SK-N-MC (cell line): ENCODE measurements at regions not wholly inside any gene's neighbourhood (a gene's known extent, or its start where the extent isn't known, plus 50 kb on each side); places are given as distances from the start of the nearest gene placed in this dataset.

ENCODE experiments used
- DNase-seq: peaks from one replicate; pipeline ENCODE4 v3.0.0-alpha.2; 2011; ENCODE audit warnings: low read depth, low spot score
- H3K27ac ChIP-seq: fragments of 200-600 bp; sonication (generic); 2 replicates; pipeline ENCODE4 v1.5.1; 2016; ENCODE audit warnings: mixed run types
- H3K36me3 ChIP-seq: fragments of 200-600 bp; sonication (generic); 2 replicates; pipeline ENCODE4 v1.6.1; 2017; ENCODE audit warnings: antibody characterized with exemption, low read length, mixed read lengths; ENCODE audit not compliant: insufficient read depth
- H3K4me3 ChIP-seq: fragments of 200-600 bp; sonication (generic); 2 replicates; pipeline ENCODE4 v1.5.1; 2016
- H3K9ac ChIP-seq: fragments of 200-600 bp; sonication (generic); 2 replicates; pipeline ENCODE4 v1.8.0; 2017; ENCODE audit warnings: mixed run types, mixed read lengths; ENCODE audit not compliant: insufficient read length
- H3K9me3 ChIP-seq: fragments of 200-600 bp; sonication (generic); 2 replicates; pipeline ENCODE4 v1.6.1; 2017; ENCODE audit warnings: low read depth, mild to moderate bottlenecking, antibody characterized with exemption, low read length, moderate library complexity, mixed read lengths
- EZH2 ChIP-seq: fragments of 200-600 bp; sonication (generic); IDR thresholded peaks from one replicate; pipeline ENCODE4 v1.6.1; 2017; ENCODE audit warnings: antibody characterized with exemption
- FOXP2 ChIP-seq: optimal IDR thresholded peaks from 2 replicates; pipeline ENCODE3; 2011; ENCODE audit warnings: mild to moderate bottlenecking, moderate library complexity; ENCODE audit not compliant: insufficient read depth; ENCODE audit errors: extremely low read length, control extremely low read depth
- POLR2AphosphoS5 ChIP-seq: IDR thresholded peaks from 2 replicates; pipeline ENCODE4 v1.6.1; 2012; ENCODE audit warnings: mild to moderate bottlenecking, low read depth, low read length, borderline replicate concordance

DNA sequence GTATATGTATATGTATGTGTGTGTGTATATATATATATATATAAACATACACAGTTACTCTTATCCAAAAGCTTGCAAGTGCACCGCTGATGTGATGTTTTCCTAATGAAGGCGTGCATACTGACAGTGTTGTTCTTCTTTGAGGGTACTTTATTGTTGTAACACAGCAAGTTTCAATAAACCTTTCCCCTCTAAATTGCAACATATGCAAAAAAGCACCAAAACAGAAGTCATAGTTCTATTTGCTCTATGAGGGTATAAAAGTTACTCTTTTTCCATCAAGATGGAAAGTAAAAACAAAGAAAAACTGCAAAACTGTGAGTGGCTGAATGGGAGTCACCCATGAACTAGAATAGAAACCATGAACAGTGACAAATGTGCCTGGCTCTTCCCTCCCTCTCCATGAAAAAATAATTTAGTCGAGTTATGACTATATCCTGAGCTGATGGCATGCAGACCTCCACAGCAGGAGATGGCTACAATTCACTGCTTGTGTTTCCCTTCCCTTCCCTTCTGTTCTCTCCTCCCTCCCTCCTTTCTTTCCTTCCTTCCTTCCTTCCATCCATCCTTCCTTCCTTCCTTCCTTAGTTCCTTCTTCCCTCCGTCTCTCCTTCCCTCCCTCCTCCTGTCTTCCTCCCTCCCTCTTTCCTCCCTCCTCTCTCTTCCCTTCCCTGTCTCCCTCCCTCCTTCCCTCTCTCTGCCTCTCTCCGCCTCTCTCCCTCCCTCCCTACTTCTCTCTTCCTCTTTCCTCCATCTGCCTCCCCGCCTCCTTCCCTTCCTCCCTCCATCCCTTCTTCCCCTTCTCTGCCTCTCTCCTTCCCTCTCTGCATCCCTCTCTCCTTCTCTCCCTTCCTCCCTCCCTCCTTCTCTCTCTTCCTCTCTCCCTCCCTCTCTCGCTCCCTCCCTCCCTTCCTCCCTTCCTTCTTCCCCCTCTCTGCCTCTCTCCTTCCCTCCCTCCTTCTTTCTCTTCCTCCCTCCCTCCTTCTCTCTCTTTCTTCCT is 220.7 kb upstream of the POU3F1 start:
- Histone ChIP-seq H3K4me3 (no peak overlapping the region), H3K9me3 (no peaks in the 10 kb centered on the region), H3K36me3 (no peaks in the 10 kb centered on the region), H3K9ac (no peak overlapping the region), H3K27ac (no peak overlapping the region)
- TF ChIP-seq FOXP2 (no peak), POLR2AphosphoS5 (no peak), EZH2 (no peak)
- no peak for DNase-seq

DNA sequence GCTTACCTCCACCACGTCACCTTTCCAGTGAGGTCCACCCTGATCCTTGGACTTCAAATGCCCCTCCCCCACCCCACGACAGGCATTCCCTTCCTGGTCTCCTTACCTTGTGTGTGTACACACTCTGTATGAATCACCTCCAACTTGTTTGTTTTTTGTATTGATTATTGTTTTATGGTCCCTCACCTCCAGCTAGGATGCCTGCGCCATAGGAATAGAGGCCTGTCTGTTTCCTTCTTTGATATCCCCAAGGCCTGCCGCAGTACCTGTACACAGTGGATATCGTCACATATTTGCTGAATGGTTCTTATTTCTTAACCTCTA is 219.6 kb upstream of the POU3F1 start:
- Histone ChIP-seq H3K27ac (no peak overlapping the region), H3K9me3 (no peaks in the 10 kb centered on the region), H3K36me3 (no peaks in the 10 kb centered on the region), H3K9ac (no peak overlapping the region), H3K4me3 (no peak overlapping the region)
- TF ChIP-seq EZH2, result no peak
- no peak for TF ChIP-seq POLR2AphosphoS5
- TF ChIP-seq FOXP2, result no peak
- no peak for DNase-seq

DNA sequence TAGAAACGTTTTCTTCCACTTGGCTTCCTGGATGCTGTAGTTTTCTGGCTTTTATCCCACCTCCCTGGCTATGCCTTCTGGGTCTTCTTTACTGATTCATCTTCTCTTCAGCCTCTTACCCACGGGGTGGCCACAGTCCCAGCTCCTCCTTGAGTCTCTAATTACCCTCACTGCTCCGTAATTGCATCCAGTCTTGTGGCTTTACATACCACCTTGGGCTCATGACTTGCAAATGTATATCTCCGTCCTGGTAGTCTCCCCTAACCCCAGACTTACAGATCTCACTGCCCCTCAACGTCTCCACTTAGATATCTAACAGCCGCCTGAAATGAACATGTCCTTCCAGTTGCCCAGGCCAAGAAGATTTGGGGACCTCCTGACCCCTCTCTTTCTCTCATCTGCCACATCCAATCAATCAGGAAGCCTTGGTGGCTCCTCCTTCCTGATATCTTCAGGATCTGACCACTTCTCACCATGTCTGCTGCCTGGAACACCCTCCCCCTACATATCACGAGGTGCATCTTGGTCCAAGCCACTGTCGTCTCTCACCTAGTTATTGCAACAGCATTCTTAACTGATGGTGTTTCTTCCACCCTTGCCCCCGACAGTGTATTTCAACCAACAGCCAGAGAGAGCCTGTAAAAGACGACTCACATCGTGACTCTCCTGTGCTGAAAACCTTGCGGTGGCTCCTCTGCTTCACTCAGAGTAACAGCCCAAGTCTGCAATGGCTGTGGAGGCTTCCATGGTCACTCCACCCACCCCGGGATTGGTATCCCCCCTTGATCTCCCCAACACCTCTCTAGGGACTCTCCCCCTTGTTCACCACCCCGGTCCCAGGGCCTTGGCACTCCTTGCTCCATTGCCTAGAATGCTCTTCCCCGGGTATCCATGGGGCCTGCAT is 219.0 kb upstream of the POU3F1 start:
- DNase-seq, result no peak
- H3K4me3 ChIP-seq, result no peak overlapping the region
- H3K27ac ChIP-seq, result no peak overlapping the region
- TF ChIP-seq EZH2, result no peak
- no peak for TF ChIP-seq FOXP2
- no peak for TF ChIP-seq POLR2AphosphoS5
- H3K9ac ChIP-seq, result no peak overlapping the region
- H3K9me3 ChIP-seq, result no peaks in the 10 kb centered on the region
- H3K36me3 ChIP-seq, result no peaks in the 10 kb centered on the region

DNA sequence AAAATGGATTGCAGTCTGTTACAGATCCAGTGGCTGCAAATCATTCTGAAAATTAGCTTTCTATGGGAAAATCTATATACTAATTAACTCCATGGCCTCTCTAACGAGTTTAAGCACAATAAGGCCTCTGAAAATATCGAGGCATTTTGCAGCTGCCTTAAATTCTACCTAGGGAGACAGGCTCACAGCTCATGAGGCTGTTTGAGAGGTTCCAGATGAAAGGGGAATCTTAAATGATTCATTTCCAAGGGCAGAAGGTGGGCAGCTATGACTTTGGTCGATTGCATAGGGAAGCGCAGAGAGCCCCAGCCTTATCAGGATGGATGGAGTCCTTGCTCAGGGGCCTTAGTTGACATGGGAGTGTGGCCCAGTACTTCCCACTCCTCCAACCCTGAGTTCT is 216.8 kb upstream of the POU3F1 start:
- H3K9ac ChIP-seq, result no peak overlapping the region
- H3K36me3 ChIP-seq, result no peaks in the 10 kb centered on the region
- no peak for TF ChIP-seq POLR2AphosphoS5
- TF ChIP-seq EZH2, result no peak
- TF ChIP-seq FOXP2, result no peak
- H3K27ac ChIP-seq, result no peak overlapping the region
- no peak overlapping the region for H3K4me3 ChIP-seq
- DNase-seq, result no peak
- no peaks in the 10 kb centered on the region for H3K9me3 ChIP-seq

DNA sequence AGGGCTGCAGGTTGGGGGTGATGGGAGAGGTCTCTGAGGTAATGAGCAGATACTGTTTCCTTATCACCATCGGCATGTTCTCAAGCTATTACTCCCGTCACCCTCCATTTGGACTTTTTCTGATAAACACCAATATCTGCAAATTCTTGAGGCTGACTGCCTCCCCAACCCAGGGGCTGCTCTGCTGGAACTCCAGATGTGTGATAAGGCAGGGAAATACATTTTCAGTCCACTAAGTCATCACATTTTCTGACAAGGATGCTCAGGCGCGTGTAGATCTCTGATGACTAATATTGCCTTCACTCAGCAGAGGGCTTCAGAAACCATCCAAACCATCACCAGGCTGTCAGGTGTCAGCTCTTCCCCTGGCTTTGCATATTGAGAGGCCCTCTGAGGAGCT is 215.0 kb upstream of the POU3F1 start:
- no peaks in the 10 kb centered on the region for H3K9me3 ChIP-seq
- no peak for TF ChIP-seq EZH2
- no peak for TF ChIP-seq FOXP2
- no peak for TF ChIP-seq POLR2AphosphoS5
- DNase-seq, result no peak
- no peak overlapping the region for H3K9ac ChIP-seq
- H3K4me3 ChIP-seq, result no peak overlapping the region
- H3K27ac ChIP-seq, result no peak overlapping the region
- H3K36me3 ChIP-seq, result no peaks in the 10 kb centered on the region

DNA sequence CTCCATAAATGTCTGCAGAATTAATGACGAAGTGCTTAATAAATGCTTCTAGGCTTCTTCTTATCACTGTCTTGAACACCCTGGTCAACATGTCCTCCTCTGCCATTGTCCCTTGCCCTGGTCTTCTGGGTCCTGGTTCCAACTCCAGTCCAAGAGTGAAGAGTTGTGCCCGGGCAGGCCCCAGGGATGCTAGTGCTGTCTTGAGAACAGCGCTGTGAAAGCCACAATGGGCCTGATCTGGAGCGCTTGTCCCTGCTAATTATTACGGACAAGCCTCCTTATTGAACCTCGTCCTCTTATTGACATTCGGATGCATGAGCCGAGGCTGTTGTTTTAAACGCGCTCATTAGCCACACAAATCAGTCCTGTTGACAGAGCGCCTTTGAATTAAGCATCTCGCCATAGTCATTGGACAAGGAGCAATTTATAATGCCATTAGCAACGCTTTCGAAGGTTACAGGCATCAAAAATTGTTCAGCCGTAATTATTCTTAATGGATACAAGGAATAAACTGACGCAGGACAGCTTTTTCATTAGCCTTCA is 211.6 kb upstream of the POU3F1 start:
- no peak overlapping the region for H3K9ac ChIP-seq
- no peak for DNase-seq
- no peak overlapping the region for H3K4me3 ChIP-seq
- no peak overlapping the region for H3K27ac ChIP-seq
- H3K9me3 ChIP-seq, result no peaks in the 10 kb centered on the region
- TF ChIP-seq FOXP2 (no peak), EZH2 (no peak), POLR2AphosphoS5 (no peak)
- no peaks in the 10 kb centered on the region for H3K36me3 ChIP-seq

DNA sequence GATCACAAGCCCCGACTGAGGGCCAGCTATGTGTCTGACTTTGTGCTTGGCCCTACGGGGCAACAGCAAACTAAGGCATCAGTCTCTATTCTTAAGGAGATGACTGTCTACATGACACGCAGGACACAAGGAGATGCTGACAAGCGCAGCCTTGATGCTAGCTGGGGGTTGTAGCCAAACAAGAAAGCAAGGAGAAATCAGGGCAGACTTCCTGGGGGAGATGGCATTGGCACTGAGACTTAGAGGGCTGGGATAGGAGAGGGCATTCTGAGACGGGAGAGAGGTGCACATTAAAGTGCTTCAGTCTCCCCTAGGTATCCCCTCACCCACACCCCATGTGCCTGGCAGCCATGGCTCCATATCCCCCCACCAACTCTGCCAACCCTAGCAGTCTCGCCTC is 210.8 kb upstream of the POU3F1 start:
- no peaks in the 10 kb centered on the region for H3K36me3 ChIP-seq
- no peak overlapping the region for H3K4me3 ChIP-seq
- no peak for TF ChIP-seq POLR2AphosphoS5
- no peak for TF ChIP-seq EZH2
- no peak for TF ChIP-seq FOXP2
- no peak overlapping the region for H3K9ac ChIP-seq
- no peaks in the 10 kb centered on the region for H3K9me3 ChIP-seq
- no peak overlapping the region for H3K27ac ChIP-seq
- DNase-seq, result no peak

DNA sequence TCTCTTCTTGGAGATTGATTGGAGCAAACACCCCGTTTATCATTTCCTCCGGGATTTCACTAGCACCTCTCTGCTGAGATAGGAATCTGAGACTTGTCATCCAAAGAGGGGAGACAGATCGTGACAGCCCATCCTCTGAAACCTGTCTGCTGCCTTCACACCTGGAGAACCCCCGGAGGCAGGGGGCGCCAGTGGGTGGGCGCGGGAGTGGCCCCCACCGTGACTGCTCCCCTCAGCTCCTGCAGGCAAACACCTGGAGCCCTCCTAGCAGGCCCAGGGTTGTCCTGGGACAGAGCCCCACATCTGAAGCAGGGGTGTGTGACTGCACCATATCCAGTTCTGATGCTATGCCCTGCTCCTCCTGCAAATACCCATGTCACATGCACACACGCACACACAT is 209.5 kb upstream of the POU3F1 start:
- Histone ChIP-seq H3K9ac (no peak overlapping the region), H3K27ac (no peak overlapping the region), H3K9me3 (no peaks in the 10 kb centered on the region), H3K36me3 (no peaks in the 10 kb centered on the region), H3K4me3 (no peak overlapping the region)
- TF ChIP-seq FOXP2 (no peak), EZH2 (no peak), POLR2AphosphoS5 (no peak)
- no peak for DNase-seq

DNA sequence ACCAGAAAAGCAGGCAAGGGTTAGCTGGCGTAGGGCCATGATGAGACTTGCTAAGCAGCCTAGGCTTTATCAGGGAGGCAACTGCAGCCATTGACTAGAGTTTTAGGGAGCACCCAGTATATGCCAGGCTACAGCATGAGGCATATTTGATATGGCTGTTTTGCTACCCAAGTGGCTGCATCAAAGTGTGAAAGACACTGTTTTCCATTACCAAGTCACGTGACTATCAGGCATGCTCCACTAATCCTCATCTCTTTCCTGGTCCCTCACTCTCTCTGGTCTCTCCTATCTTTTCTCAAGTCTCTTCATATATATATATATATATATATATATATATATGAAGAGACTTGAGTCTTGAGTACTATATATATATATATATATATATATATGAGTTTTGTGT is 206.7 kb upstream of the POU3F1 start:
- no peak for DNase-seq
- no peaks in the 10 kb centered on the region for H3K9me3 ChIP-seq
- no peak overlapping the region for H3K4me3 ChIP-seq
- TF ChIP-seq EZH2 (no peak), FOXP2 (no peak), POLR2AphosphoS5 (no peak)
- no peaks in the 10 kb centered on the region for H3K36me3 ChIP-seq
- no peak overlapping the region for H3K27ac ChIP-seq
- no peak overlapping the region for H3K9ac ChIP-seq
